Neural progenitor cell (in vitro differentiated cells): ENCODE measurements at regions not wholly inside any gene's neighbourhood (a gene's known extent, or its start where the extent isn't known, plus 50 kb on each side); places are given as distances from the start of the nearest gene placed in this dataset.

Experiments
- DNase-seq: peaks from one replicate; pipeline ENCODE4 v3.0.0-alpha.2; 2016; ENCODE audit warnings: low spot score
- H2AFZ ChIP-seq: fragments of 200-600 bp; sonication (generic); replicated peaks from 2 replicates; pipeline ENCODE4 v1.6.1; 2016; ENCODE audit warnings: antibody characterized with exemption
- H3F3A ChIP-seq: fragments of 200-600 bp; sonication (generic); 2 replicates; pipeline ENCODE4 v1.6.1; 2016; ENCODE audit warnings: antibody characterized with exemption, low read depth
- H3K27ac ChIP-seq: fragments of 200-600 bp; sonication (generic); 2 replicates; pipeline ENCODE4 v1.5.1; 2016; ENCODE audit warnings: mild to moderate bottlenecking
- H3K27me3 ChIP-seq: fragments of 200-600 bp; sonication (generic); 2 replicates; pipeline ENCODE4 v1.6.1; 2016; ENCODE audit warnings: mild to moderate bottlenecking, moderate library complexity
- H3K36me3 ChIP-seq: fragments of 200-600 bp; sonication (generic); 2 replicates; pipeline ENCODE4 v1.5.1; 2016
- H3K4me1 ChIP-seq: fragments of 200-600 bp; sonication (generic); 2 replicates; pipeline ENCODE4 v1.6.1; 2016; ENCODE audit warnings: mixed run types
- H3K4me2 ChIP-seq: fragments of 200-600 bp; sonication (generic); 2 replicates; pipeline ENCODE4 v1.6.1; 2016
- H3K4me3 ChIP-seq: fragments of 200-600 bp; sonication (generic); 2 replicates; pipeline ENCODE4 v1.5.1; 2016
- H3K79me2 ChIP-seq: fragments of 200-600 bp; sonication (generic); 2 replicates; pipeline ENCODE4 v1.6.1; 2016; ENCODE audit warnings: low read depth
- H3K9ac ChIP-seq: fragments of 200-600 bp; sonication (generic); 2 replicates; pipeline ENCODE4 v1.6.1; 2016
- H3K9me3 ChIP-seq: fragments of 200-600 bp; sonication (generic); 2 replicates; pipeline ENCODE4 v1.5.1; 2016; ENCODE audit warnings: low read depth
- H4K20me1 ChIP-seq: fragments of 200-600 bp; sonication (generic); 2 replicates; pipeline ENCODE4 v1.6.1; 2016; ENCODE audit warnings: low read depth
- H3K27ac Mint-ChIP-seq: 3 replicates; pipeline ENCODE4 v1.8.0; 2021; ENCODE audit warnings: mixed read lengths
- H3K27me3 Mint-ChIP-seq: 2 replicates; pipeline ENCODE4 v1.8.0; 2022; ENCODE audit warnings: low read depth, mild to moderate bottlenecking, inconsistent platforms, moderate library complexity, mixed read lengths; ENCODE audit not compliant: insufficient read depth
- H3K36me3 Mint-ChIP-seq: 3 replicates; pipeline ENCODE4 v1.8.0; 2021; ENCODE audit warnings: mixed read lengths
- H3K4me1 Mint-ChIP-seq: 3 replicates; pipeline ENCODE4 v1.8.0; 2021; ENCODE audit warnings: mixed read lengths
- H3K4me3 Mint-ChIP-seq: 3 replicates; pipeline ENCODE4 v1.8.0; 2021; ENCODE audit warnings: mild to moderate bottlenecking, moderate library complexity, mixed read lengths
- H3K9me3 Mint-ChIP-seq: 3 replicates; pipeline ENCODE4 v1.8.0; 2020; ENCODE audit warnings: mixed read lengths
- CTCF ChIP-seq: fragments of 200-600 bp; sonication (generic); IDR thresholded peaks from 2 replicates; pipeline ENCODE4 v1.5.1; 2017; ENCODE audit warnings: antibody characterized with exemption, mild to moderate bottlenecking
- EZH2 ChIP-seq: fragments of 200-600 bp; sonication (generic); IDR thresholded peaks from 2 replicates; pipeline ENCODE4 v1.6.1; 2017; ENCODE audit warnings: antibody characterized with exemption, mild to moderate bottlenecking, moderate library complexity
- EZH2phosphoT487 ChIP-seq: fragments of 200-600 bp; sonication (generic); IDR thresholded peaks from 2 replicates; pipeline ENCODE4 v1.6.1; 2017; ENCODE audit warnings: antibody characterized with exemption

GRCh38 chr9:91494751-91495150, 71.1 kb upstream of the NFIL3 start:
- peaks cover 3% of the 10 kb centered on the region for H3K4me1 Mint-ChIP-seq
- H3K4me2 ChIP-seq: no peak overlapping the region

GRCh38 chr9:91492237-91492636, 68.6 kb upstream of the NFIL3 start:
- Histone ChIP-seq H2AFZ (no peak overlapping the region), H3K4me2 (no peak overlapping the region), H3K36me3 (no peaks in the 10 kb centered on the region), H3K27me3 (no peaks in the 10 kb centered on the region), H3K9me3 (no peaks in the 10 kb centered on the region), H3K79me2 (no peaks in the 10 kb centered on the region), H3F3A (no peaks in the 10 kb centered on the region), H3K9ac (no peak overlapping the region), H3K4me3 (no peak overlapping the region), H3K4me1 (no peaks in the 10 kb centered on the region), H3K27ac (no peak overlapping the region), H4K20me1 (no peaks in the 10 kb centered on the region)
- H3K27me3 Mint-ChIP-seq: peaks cover 4% of the 10 kb centered on the region
- H3K9me3 Mint-ChIP-seq: no peaks in the 10 kb centered on the region
- H3K4me1 Mint-ChIP-seq: peaks cover 2% of the 10 kb centered on the region
- TF ChIP-seq EZH2 (no peak), EZH2phosphoT487 (no peak), CTCF (no peak)
- H3K27ac Mint-ChIP-seq: no peak overlapping the region
- no peaks in the 10 kb centered on the region for H3K36me3 Mint-ChIP-seq
- no peak overlapping the region for H3K4me3 Mint-ChIP-seq
- DNase-seq: no peak

More at GRCh38 chr9:91494751-91495150, 71.1 kb upstream of the NFIL3 start:
- Histone ChIP-seq H3K36me3 (no peaks in the 10 kb centered on the region), H4K20me1 (no peaks in the 10 kb centered on the region), H3K4me1 (no peaks in the 10 kb centered on the region), H3F3A (no peaks in the 10 kb centered on the region), H2AFZ (no peak overlapping the region), H3K79me2 (no peaks in the 10 kb centered on the region), H3K4me3 (no peak overlapping the region), H3K9ac (no peak overlapping the region), H3K27me3 (no peaks in the 10 kb centered on the region), H3K9me3 (no peaks in the 10 kb centered on the region), H3K27ac (no peak overlapping the region)
- H3K27me3 Mint-ChIP-seq: peaks cover 3% of the 10 kb centered on the region
- H3K4me3 Mint-ChIP-seq: no peak overlapping the region
- no peak for DNase-seq
- no peak overlapping the region for H3K27ac Mint-ChIP-seq
- no peaks in the 10 kb centered on the region for H3K9me3 Mint-ChIP-seq
- TF ChIP-seq EZH2 (no peak), CTCF (no peak), EZH2phosphoT487 (no peak)
- no peaks in the 10 kb centered on the region for H3K36me3 Mint-ChIP-seq

GRCh38 chr9:91491624-91492023, 68.0 kb upstream of the NFIL3 start:
- Mint-ChIP-seq H3K36me3 (no peaks in the 10 kb centered on the region), H3K27ac (no peak overlapping the region), H3K27me3 (peaks cover 5% of the 10 kb centered on the region), H3K9me3 (no peaks in the 10 kb centered on the region), H3K4me1 (no peaks in the 10 kb centered on the region), H3K4me3 (no peak overlapping the region)
- TF ChIP-seq EZH2 (no peak), CTCF (no peak), EZH2phosphoT487 (no peak)
- no peaks in the 10 kb centered on the region for H3K4me1 ChIP-seq
- no peaks in the 10 kb centered on the region for H4K20me1 ChIP-seq
- no peaks in the 10 kb centered on the region for H3K36me3 ChIP-seq
- no peaks in the 10 kb centered on the region for H3F3A ChIP-seq
- H3K27ac ChIP-seq: no peak overlapping the region
- no peaks in the 10 kb centered on the region for H3K79me2 ChIP-seq
- H3K4me3 ChIP-seq: no peak overlapping the region
- no peak overlapping the region for H2AFZ ChIP-seq
- no peak overlapping the region for H3K4me2 ChIP-seq
- no peaks in the 10 kb centered on the region for H3K9me3 ChIP-seq
- no peak for DNase-seq
- no peaks in the 10 kb centered on the region for H3K27me3 ChIP-seq
- no peak overlapping the region for H3K9ac ChIP-seq
